Common myeloid progenitor, CD34-positive (primary cell): ENCODE measurements at regions not wholly inside any gene's neighbourhood (a gene's known extent, or its start where the extent isn't known, plus 50 kb on each side); places are given as distances from the start of the nearest gene placed in this dataset.

Source experiments
- CTCF ChIA-PET: fragments of 350-600 bp; sonication (Branson Sonifier 250); formaldehyde crosslinking; loops from one replicate; lab custom pipeline; 2021; ENCODE audit warnings: antibody characterized with exemption; lab: Charles Lee
- POLR2A ChIA-PET: fragments of 350-600 bp; sonication (Branson Sonifier 250); formaldehyde crosslinking; loops from one replicate; lab custom pipeline; 2021; ENCODE audit warnings: antibody characterized with exemption; lab: Charles Lee
- DNase-seq, 3 donors: peaks; one replicate each; pipeline versions ENCODE4 v3.0.0 to v3.0.0-alpha.2; 2013
- H3K27ac ChIP-seq, 2 experiments: 1 replicate in 1 of 2; 2 replicates in 1 of 2; pipeline ENCODE4 v1.7.0; 2013; ENCODE audit warnings: inconsistent platforms in 2 of 2, low read length in 2 of 2, mild to moderate bottlenecking in 2 of 2, low read depth in 1 of 2, moderate library complexity in 1 of 2; ENCODE audit not compliant: severe bottlenecking in 2 of 2, insufficient read depth in 1 of 2, poor library complexity in 1 of 2
- H3K27me3 ChIP-seq, 5 experiments: replicated peaks in 2 of 5; 1 replicate in 3 of 5; 2 replicates in 2 of 5; pipeline versions ENCODE4 v1.6.1 to v1.7.0; 2013; ENCODE audit warnings: low read length in 4 of 5, mild to moderate bottlenecking in 2 of 5, moderate library complexity in 2 of 5, inconsistent platforms in 1 of 5; ENCODE audit not compliant: insufficient read depth in 5 of 5, control insufficient read depth in 4 of 5
- H3K36me3 ChIP-seq, 4 experiments: 1 replicate in 2 of 4; 2 replicates in 2 of 4; pipeline versions ENCODE4 v1.6.1 to v1.7.0; 2013; ENCODE audit warnings: low read length in 3 of 4, control low read depth in 1 of 4, mild to moderate bottlenecking in 1 of 4; ENCODE audit not compliant: control insufficient read depth in 4 of 4, insufficient read depth in 4 of 4
- H3K4me1 ChIP-seq, 4 experiments: 1 replicate in 3 of 4; 2 replicates in 1 of 4; pipeline versions ENCODE4 v1.6.1 to v1.7.1; 2013; ENCODE audit warnings: low read length in 3 of 4, mild to moderate bottlenecking in 3 of 4, control low read depth in 1 of 4, inconsistent platforms in 1 of 4, moderate library complexity in 1 of 4; ENCODE audit not compliant: control insufficient read depth in 4 of 4, insufficient read depth in 4 of 4; ENCODE audit errors: control extremely low read depth in 1 of 4
- H3K4me3 ChIP-seq, 7 experiments: 1 replicate in 4 of 7; 2 replicates in 3 of 7; pipeline versions ENCODE4 v1.5.1 to v1.7.0; 2013; ENCODE audit warnings: mild to moderate bottlenecking in 7 of 7, low read length in 6 of 7, moderate library complexity in 6 of 7, inconsistent platforms in 2 of 7, low read depth in 2 of 7, control low read depth in 1 of 7; ENCODE audit not compliant: insufficient read depth in 4 of 7, control insufficient read depth in 1 of 7; ENCODE audit errors: extremely low read depth in 1 of 7
- H3K9me3 ChIP-seq, 5 experiments: 1 replicate in 4 of 5; 2 replicates in 1 of 5; pipeline versions ENCODE4 v1.6.1 to v1.7.1; 2013; ENCODE audit warnings: low read length in 4 of 5, mild to moderate bottlenecking in 2 of 5, inconsistent platforms in 1 of 5, low read depth in 1 of 5, moderate library complexity in 1 of 5; ENCODE audit not compliant: control insufficient read depth in 4 of 5, insufficient read depth in 2 of 5; ENCODE audit errors: control extremely low read depth in 1 of 5
- WGBS: methylation state at CpG from one replicate; pipeline ENCODE4 v1.1.5; 2013; ENCODE audit not compliant: insufficient coverage; 5-methylcytosine and 5-hydroxymethylcytosine counted together

- no peak overlapping the region for H3K27ac ChIP-seq
- no peak for DNase-seq
- no peaks in the 10 kb centered on the region for H3K36me3 ChIP-seq
- H3K27me3 ChIP-seq = no peaks in the 10 kb centered on the region
- no peak overlapping the region for H3K4me3 ChIP-seq
- no CpG with 5 or more reads among the region's 2 CpGs for WGBS
- ChIA-PET CTCF (no interaction called here), POLR2A (no interaction called here)
- no peaks in the 10 kb centered on the region for H3K9me3 ChIP-seq
- H3K4me1 ChIP-seq = no peaks in the 10 kb centered on the region
Observed at GRCh38 chr4:132530861-132531260, 618.2 kb upstream of the PCDH10 start.

- H3K36me3 ChIP-seq = no peaks in the 10 kb centered on the region
- H3K4me1 ChIP-seq = no peaks in the 10 kb centered on the region
- H3K9me3 ChIP-seq = no peaks in the 10 kb centered on the region
- no peak overlapping the region for H3K4me3 ChIP-seq
- POLR2A ChIA-PET = no interaction called here
- no peak for DNase-seq
- CTCF ChIA-PET = interaction anchor here (1.5 kb wide), 1 partner anchor 17 kb away, joined by 3 read pairs; no protein-coding TSS in a partner anchor
- WGBS = 91% methylated on average over 1 of the region's 1 CpG
- no peaks in the 10 kb centered on the region for H3K27me3 ChIP-seq
- no peak overlapping the region for H3K27ac ChIP-seq
Observed at GRCh38 chr4:132540268-132540667, 608.8 kb upstream of the PCDH10 start.

DNA sequence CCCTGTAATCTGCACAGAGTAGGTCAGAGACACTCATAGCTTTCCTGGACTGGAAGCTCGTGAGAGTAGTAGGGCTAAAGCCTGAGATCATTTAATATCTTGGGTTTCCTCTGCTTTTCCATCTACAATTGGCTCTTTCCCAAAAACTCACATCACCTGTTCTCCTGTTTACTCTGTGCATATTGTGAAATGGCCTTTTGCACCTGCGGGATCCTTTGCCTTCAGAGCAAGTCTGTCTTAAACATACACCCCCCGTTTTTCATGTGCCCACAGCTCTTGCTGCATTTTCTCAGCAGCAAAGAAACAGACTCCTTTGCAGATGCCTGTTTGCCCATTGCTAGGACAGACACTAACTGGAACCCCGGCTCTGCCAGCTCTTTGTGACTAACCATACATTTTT, 608.3 kb upstream of the PCDH10 start:
- no peak for DNase-seq
- 95% methylated on average over 3 of the region's 4 CpGs for WGBS
- Histone ChIP-seq H3K4me1 (no peaks in the 10 kb centered on the region), H3K27ac (no peak overlapping the region), H3K27me3 (no peaks in the 10 kb centered on the region), H3K9me3 (no peaks in the 10 kb centered on the region), H3K36me3 (no peaks in the 10 kb centered on the region), H3K4me3 (no peak overlapping the region)
- POLR2A ChIA-PET = no interaction called here
- CTCF ChIA-PET = interaction anchor here (1.1 to 1.5 kb wide), 2 partner anchors 12 to 17 kb away, joined by 3 read pairs; no protein-coding TSS in a partner anchor

DNA sequence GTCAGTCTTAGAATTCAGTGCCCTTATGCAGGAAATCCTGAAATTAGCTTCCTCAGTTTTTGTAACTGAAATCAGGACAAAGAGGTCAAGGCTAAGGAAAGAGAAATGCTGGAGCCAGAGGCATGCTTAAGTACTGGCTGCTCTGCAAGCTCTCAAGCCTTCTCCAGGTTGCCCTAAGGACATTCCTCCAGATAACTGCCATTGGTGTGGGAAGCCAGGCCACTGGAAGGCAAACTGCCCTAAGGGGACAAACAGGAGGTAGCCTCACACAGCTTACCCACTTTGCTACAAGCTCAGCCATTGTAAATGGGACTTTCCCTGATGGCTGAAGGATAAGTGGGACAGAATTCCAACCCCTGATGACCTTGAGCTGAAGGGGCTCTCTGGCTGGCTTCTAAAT, 606.9 kb upstream of the PCDH10 start:
- Histone ChIP-seq H3K9me3 (no peaks in the 10 kb centered on the region), H3K27me3 (no peaks in the 10 kb centered on the region), H3K27ac (no peak overlapping the region), H3K36me3 (no peaks in the 10 kb centered on the region), H3K4me1 (no peaks in the 10 kb centered on the region), H3K4me3 (no peak overlapping the region)
- DNase-seq = no peak
- POLR2A ChIA-PET = no interaction called here
- CTCF ChIA-PET = no interaction called here

GRCh38 chr4:132548463-132548862, 600.6 kb upstream of the PCDH10 start:
- H3K27ac ChIP-seq = no peak overlapping the region
- no peak for DNase-seq
- H3K9me3 ChIP-seq = no peaks in the 10 kb centered on the region
- no peaks in the 10 kb centered on the region for H3K27me3 ChIP-seq
- H3K4me3 ChIP-seq = no peak overlapping the region
- no peaks in the 10 kb centered on the region for H3K36me3 ChIP-seq
- ChIA-PET CTCF (no interaction called here), POLR2A (interaction anchor here (0.6 kb wide), 1 partner anchor 12 kb away, joined by 4 read pairs; no protein-coding TSS in a partner anchor)
- no peaks in the 10 kb centered on the region for H3K4me1 ChIP-seq
- WGBS = 95% methylated on average over 2 of the region's 4 CpGs

DNA sequence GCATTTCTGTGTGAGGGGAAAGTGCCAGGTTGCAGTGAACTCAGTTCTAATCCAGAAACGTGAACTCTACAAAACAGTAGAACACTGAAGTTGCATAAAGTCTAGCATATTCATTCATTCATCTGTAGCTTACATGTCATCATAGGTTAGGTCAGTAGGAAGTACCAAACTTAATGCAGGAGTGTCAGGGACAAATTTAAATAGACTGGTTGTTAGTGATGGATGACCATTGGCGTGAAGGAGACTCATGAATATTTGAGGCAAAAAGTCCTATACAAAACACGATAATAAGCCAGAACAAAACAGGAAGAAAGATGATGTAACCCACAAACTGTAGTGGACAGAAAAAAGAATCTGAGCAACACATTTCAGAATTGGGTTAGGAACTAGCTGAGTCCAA, 592.8 kb upstream of the PCDH10 start:
- CTCF ChIA-PET = interaction anchor here (1.8 kb wide), 1 partner anchor 16 kb away, joined by 3 read pairs; no protein-coding TSS in a partner anchor
- Histone ChIP-seq H3K4me3 (no peak overlapping the region), H3K27ac (no peak overlapping the region), H3K9me3 (no peaks in the 10 kb centered on the region), H3K36me3 (no peaks in the 10 kb centered on the region), H3K4me1 (no peaks in the 10 kb centered on the region), H3K27me3 (no peaks in the 10 kb centered on the region)
- no CpG with 5 or more reads among the region's 3 CpGs for WGBS
- POLR2A ChIA-PET = no interaction called here
- no peak for DNase-seq

DNA sequence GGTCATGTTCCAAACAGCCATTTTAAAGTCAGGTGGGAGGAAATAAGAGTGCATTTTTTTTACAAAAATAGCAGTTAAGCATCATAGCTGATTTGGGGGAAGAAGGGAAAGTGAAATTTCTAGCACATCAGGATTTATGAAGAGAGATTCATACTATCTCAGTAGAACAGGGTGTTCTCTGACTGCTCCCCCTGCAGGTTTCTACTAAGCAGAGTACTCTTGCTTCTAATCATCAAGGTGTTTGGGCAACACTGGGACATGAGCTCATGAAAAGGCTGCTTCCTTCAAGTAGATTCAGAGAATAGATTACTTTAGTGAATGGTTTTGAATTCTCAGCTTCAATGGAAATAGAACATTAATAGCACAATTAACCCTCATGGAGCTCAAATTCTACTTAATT, 591.4 kb upstream of the PCDH10 start:
- DNase-seq = no peak
- H3K9me3 ChIP-seq = no peaks in the 10 kb centered on the region
- ChIA-PET CTCF (interaction anchor here (1.8 kb wide), 1 partner anchor 18 kb away, joined by 3 read pairs; no protein-coding TSS in a partner anchor), POLR2A (no interaction called here)
- H3K27me3 ChIP-seq = no peaks in the 10 kb centered on the region
- no peak overlapping the region for H3K4me3 ChIP-seq
- no peaks in the 10 kb centered on the region for H3K4me1 ChIP-seq
- H3K36me3 ChIP-seq = no peaks in the 10 kb centered on the region
- no peak overlapping the region for H3K27ac ChIP-seq
